GM18520 (cell line): ENCODE measurements at regions not wholly inside any gene's neighbourhood (a gene's known extent, or its start where the extent isn't known, plus 50 kb on each side); places are given as distances from the start of the nearest gene placed in this dataset.

Experiments
- ATAC-seq: cut with Tn5 transposase; IDR thresholded peaks from one replicate; pipeline ENCODE4 v1.9.1; 2021; ENCODE audit not compliant: unreplicated experiment

GRCh38 chr18:34590503-34590902 lies 119.6 kb upstream of the DTNA start:
- no peak for ATAC-seq

- ATAC-seq: no peak
These were observed 118.1 kb upstream of the DTNA start for GRCh38 chr18:34591920-34592444.

GRCh38 chr18:34592481-34592880 lies 117.6 kb upstream of the DTNA start:
- ATAC-seq: no peak

- no peak for ATAC-seq
These were observed 117.1 kb upstream of the DTNA start for GRCh38 chr18:34592961-34593382.

GRCh38 chr18:34594266-34594665 lies 115.8 kb upstream of the DTNA start:
- ATAC-seq: no peak

GRCh38 chr18:34595690-34596089 lies 114.4 kb upstream of the DTNA start:
- ATAC-seq: no peak

GRCh38 chr18:34598120-34598635 lies 111.9 kb upstream of the DTNA start:
- ATAC-seq: no peak

- no peak for ATAC-seq
These were observed 109.9 kb upstream of the DTNA start for GRCh38 chr18:34600158-34600557.

GRCh38 chr18:34600874-34601656 lies 109.0 kb upstream of the DTNA start:
- ATAC-seq: no peak

- no peak for ATAC-seq
These were observed 105.5 kb upstream of the DTNA start for GRCh38 chr18:34604591-34604990.

- no peak for ATAC-seq
These were observed 103.2 kb upstream of the DTNA start for GRCh38 chr18:34606851-34607250.

- ATAC-seq: no peak
These were observed 102.0 kb upstream of the DTNA start for GRCh38 chr18:34608064-34608463.

- no peak for ATAC-seq
These were observed 100.0 kb upstream of the DTNA start for GRCh38 chr18:34609986-34610648.

GRCh38 chr18:34611904-34612303 lies 98.2 kb upstream of the DTNA start:
- ATAC-seq: no peak

- ATAC-seq: no peak
These were observed 89.7 kb upstream of the DTNA start for GRCh38 chr18:34620258-34620861.

GRCh38 chr18:34623557-34623956 lies 86.5 kb upstream of the DTNA start:
- ATAC-seq: no peak

- ATAC-seq: no peak
These were observed 85.5 kb upstream of the DTNA start for GRCh38 chr18:34624551-34624950.

GRCh38 chr18:34626404-34627136 lies 83.5 kb upstream of the DTNA start:
- ATAC-seq: no peak

GRCh38 chr18:34627137-34627920 lies 82.8 kb upstream of the DTNA start:
- no peak for ATAC-seq
